Panc1 (cell line): ENCODE measurements at regions not wholly inside any gene's neighbourhood (a gene's known extent, or its start where the extent isn't known, plus 50 kb on each side); places are given as distances from the start of the nearest gene placed in this dataset.

Experiments used
- CTCF ChIP-seq: fragments of 450-650 bp; IDR thresholded peaks from 2 replicates; pipeline ENCODE4 v1.5.1; 2017; ENCODE audit warnings: mild to moderate bottlenecking
- TCF7L2 ChIP-seq: IDR thresholded peaks from 2 replicates; pipeline ENCODE4 v1.6.1; 2011; ENCODE audit warnings: mild to moderate bottlenecking, low read depth, low read length, inconsistent platforms
- TF ChIP-seq, protein P1 (sequence below), 2 experiments: IDR thresholded peaks; 2 replicates each; pipeline ENCODE4 v1.6.1; 2011 to 2012; ENCODE audit warnings: low read depth in 2 of 2, control low read depth in 1 of 2, low read length in 1 of 2, mild to moderate bottlenecking in 1 of 2, moderate library complexity in 1 of 2; ENCODE audit not compliant: insufficient read depth in 1 of 2

DNA sequence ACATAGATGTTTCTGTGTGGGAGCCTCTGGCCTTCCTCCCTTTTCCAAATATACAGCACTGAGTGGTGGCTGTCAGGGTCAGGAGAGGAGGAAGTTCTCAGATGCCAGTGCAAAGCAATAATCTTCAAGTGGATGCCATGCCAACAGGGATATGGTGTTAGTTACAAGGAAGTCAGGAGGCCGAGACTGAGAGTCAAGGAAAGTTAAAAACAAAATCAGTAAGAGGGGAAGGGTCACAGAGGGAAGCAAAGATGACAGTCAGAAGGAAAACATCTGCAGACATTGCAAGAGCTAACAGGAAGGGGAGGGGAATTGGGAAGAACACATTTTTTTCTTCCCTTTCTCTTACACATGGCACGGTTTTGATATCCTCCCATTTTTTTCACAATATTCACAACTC lies 691.4 kb downstream of the ADGRL2 start:
- TF ChIP-seq CTCF (peak; percentile 8; the same call in 1 of the 2 replicates), TCF7L2 (no peak)
- TF ChIP-seq, protein P1, sequence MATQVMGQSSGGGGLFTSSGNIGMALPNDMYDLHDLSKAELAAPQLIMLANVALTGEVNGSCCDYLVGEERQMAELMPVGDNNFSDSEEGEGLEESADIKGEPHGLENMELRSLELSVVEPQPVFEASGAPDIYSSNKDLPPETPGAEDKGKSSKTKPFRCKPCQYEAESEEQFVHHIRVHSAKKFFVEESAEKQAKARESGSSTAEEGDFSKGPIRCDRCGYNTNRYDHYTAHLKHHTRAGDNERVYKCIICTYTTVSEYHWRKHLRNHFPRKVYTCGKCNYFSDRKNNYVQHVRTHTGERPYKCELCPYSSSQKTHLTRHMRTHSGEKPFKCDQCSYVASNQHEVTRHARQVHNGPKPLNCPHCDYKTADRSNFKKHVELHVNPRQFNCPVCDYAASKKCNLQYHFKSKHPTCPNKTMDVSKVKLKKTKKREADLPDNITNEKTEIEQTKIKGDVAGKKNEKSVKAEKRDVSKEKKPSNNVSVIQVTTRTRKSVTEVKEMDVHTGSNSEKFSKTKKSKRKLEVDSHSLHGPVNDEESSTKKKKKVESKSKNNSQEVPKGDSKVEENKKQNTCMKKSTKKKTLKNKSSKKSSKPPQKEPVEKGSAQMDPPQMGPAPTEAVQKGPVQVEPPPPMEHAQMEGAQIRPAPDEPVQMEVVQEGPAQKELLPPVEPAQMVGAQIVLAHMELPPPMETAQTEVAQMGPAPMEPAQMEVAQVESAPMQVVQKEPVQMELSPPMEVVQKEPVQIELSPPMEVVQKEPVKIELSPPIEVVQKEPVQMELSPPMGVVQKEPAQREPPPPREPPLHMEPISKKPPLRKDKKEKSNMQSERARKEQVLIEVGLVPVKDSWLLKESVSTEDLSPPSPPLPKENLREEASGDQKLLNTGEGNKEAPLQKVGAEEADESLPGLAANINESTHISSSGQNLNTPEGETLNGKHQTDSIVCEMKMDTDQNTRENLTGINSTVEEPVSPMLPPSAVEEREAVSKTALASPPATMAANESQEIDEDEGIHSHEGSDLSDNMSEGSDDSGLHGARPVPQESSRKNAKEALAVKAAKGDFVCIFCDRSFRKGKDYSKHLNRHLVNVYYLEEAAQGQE (IDR thresholded peaks at IDR 0.05; ENCODE audit: insufficient read depth in 1 of 2, low read depth in 2 of 2, low read length in 1 of 2) = no peak
